ENCODE measurements at regions not wholly inside any gene's neighbourhood (a gene's known extent, or its start where the extent isn't known, plus 50 kb on each side); places are given as distances from the start of the nearest gene placed in this dataset.

DNA sequence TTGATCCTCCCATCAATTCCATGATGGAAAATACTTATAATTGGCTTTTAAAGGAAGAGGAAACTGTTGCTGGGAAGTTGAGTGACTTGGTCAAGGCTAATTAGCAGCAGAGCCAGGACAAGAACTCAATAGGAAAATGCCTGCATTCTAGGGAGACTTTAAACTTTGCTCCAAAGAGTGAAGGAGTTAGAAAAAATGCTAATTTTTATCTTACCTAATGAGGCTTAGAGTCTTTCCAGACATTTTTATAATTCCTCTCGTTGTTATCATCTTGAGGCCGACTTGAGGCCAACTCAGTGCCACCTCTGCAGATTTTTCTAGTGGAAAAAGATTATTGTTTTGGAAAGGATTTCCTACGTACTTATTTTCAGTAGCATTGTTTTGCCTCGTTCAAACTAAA is 344.6 kb downstream of the ETNK1 start:
- TF ChIP-seq, protein P1, sequence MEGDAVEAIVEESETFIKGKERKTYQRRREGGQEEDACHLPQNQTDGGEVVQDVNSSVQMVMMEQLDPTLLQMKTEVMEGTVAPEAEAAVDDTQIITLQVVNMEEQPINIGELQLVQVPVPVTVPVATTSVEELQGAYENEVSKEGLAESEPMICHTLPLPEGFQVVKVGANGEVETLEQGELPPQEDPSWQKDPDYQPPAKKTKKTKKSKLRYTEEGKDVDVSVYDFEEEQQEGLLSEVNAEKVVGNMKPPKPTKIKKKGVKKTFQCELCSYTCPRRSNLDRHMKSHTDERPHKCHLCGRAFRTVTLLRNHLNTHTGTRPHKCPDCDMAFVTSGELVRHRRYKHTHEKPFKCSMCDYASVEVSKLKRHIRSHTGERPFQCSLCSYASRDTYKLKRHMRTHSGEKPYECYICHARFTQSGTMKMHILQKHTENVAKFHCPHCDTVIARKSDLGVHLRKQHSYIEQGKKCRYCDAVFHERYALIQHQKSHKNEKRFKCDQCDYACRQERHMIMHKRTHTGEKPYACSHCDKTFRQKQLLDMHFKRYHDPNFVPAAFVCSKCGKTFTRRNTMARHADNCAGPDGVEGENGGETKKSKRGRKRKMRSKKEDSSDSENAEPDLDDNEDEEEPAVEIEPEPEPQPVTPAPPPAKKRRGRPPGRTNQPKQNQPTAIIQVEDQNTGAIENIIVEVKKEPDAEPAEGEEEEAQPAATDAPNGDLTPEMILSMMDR (IDR thresholded peaks at IDR 0.05) = no peak
- TF ChIP-seq POLR2A (IDR thresholded peaks at IDR 0.05) = no peak
- no peak for DNase-seq (ENCODE audit: low spot score in 2 of 2)
- no peak overlapping the region for H3K4me3 ChIP-seq (ENCODE audit: low read depth, poor library complexity, severe bottlenecking)
- 76 to 79% methylated on average over 4 of the region's 4 CpGs for WGBS, 2 donors
- intact Hi-C loops (cut with DNase I; ENCODE audit: low total_unique reads) = no loop called here

DNA sequence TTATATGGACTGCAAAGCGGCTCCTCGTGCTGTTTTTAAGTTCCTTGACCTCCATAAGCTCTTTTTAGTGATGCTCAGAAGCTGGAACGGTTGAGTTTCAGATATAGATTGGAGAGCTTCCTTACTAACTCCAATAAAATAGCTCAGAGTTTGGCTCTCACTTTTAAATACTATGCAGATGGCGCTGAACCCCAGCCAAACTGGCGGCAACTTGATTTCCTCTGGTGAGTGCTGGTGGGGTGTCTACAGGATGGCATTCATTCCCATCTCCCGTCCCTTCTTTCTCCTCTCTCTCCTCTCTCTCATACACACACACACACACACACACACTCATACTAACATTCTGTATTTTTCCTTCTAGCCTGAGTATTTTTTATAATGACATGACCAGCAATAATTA is 346.3 kb downstream of the ETNK1 start:
- no peak overlapping the region for H3K4me3 ChIP-seq (ENCODE audit: low read depth, poor library complexity, severe bottlenecking)
- no peak for DNase-seq (ENCODE audit: low spot score in 2 of 2)
- WGBS, 2 donors = 30 to 43% methylated on average over 6 of the region's 6 CpGs
- intact Hi-C loops (cut with DNase I; ENCODE audit: low total_unique reads) = no loop called here
- TF ChIP-seq POLR2A (IDR thresholded peaks at IDR 0.05) = no peak
- TF ChIP-seq, protein P1 (IDR thresholded peaks at IDR 0.05) = no peak

DNA sequence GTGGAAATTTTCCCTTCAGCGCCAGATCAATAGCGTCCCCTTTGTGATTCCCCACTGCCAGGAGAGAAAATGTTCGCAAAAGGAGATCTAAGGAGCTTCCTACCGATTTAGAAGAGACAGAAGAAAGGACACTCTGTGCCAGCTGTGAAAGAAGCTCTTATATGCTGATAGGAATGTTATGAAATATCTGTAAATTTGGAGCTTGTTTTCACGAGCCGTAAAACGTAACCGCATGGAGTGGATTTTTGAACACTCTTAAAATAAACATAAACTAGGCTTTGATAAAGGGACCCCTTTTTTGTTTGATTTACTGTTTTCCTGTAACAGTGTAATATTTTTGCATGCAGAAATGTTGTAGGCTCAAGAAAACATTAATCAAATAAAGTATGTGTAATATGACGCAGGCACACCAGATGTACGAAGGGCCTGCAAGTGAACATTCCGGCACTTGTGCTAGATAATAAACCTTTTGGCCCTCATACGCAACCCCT is 346.8 kb downstream of the ETNK1 start:
- no peak for DNase-seq (ENCODE audit: low spot score in 2 of 2)
- no peak overlapping the region for H3K4me3 ChIP-seq (ENCODE audit: low read depth, poor library complexity, severe bottlenecking)
- WGBS, 2 donors = 42 to 45% methylated on average over 12 of the region's 12 CpGs
- TF ChIP-seq, protein P1 (IDR thresholded peaks at IDR 0.05) = no peak
- TF ChIP-seq POLR2A (IDR thresholded peaks at IDR 0.05) = no peak
- intact Hi-C loops (cut with DNase I; ENCODE audit: low total_unique reads) = no loop called here

DNA sequence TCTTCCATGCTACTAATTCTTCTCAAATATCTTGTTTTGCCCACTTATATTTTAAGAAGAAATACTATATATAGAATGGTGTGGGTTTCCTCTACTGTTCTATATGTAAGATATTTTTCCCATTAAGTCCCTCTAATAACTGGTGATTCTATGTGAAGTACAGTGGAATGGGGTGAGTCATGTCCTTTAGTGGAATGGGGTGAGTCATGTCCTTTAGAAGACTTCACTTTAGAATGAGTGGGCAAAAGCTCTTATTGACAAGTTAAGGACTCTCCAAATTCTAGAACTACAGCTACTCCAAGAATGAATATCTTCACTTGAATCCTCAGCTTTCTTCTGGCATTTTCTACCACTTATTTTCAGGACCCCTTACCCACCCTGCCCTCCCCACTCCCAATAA is 349.9 kb downstream of the ETNK1 start:
- intact Hi-C loops (cut with DNase I; ENCODE audit: low total_unique reads) = no loop called here
- DNase-seq (ENCODE audit: low spot score in 2 of 2) = no peak
- TF ChIP-seq, protein P1 (IDR thresholded peaks at IDR 0.05) = no peak
- no peak for TF ChIP-seq POLR2A (IDR thresholded peaks at IDR 0.05)
- no peak overlapping the region for H3K4me3 ChIP-seq (ENCODE audit: low read depth, poor library complexity, severe bottlenecking)

DNA sequence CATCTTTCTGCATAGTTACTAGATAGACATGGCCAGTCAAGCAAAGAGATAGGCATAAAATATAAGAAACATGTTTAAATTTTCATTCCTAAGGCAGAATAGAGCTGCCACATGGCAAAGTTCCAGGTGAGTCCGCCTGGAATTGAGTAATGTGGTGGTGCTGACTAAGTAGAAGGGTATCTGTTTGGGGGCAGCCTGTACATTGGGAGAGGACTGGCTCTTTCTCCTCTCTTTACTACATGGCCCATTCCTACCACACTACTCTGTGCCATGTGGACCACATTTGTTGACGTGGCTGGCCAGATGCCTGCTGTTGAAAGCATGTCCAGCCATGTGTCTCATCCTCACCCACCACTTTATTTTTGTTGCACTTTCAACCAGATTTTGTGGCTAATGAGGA is 354.0 kb downstream of the ETNK1 start:
- WGBS, 2 donors = 28 to 49% methylated on average over 2 of the region's 2 CpGs
- no peak overlapping the region for H3K4me3 ChIP-seq (ENCODE audit: low read depth, poor library complexity, severe bottlenecking)
- no peak for DNase-seq (ENCODE audit: low spot score in 2 of 2)
- intact Hi-C loops (cut with DNase I; ENCODE audit: low total_unique reads) = no loop called here
- no peak for TF ChIP-seq POLR2A (IDR thresholded peaks at IDR 0.05)
- TF ChIP-seq, protein P1 (IDR thresholded peaks at IDR 0.05) = no peak

DNA sequence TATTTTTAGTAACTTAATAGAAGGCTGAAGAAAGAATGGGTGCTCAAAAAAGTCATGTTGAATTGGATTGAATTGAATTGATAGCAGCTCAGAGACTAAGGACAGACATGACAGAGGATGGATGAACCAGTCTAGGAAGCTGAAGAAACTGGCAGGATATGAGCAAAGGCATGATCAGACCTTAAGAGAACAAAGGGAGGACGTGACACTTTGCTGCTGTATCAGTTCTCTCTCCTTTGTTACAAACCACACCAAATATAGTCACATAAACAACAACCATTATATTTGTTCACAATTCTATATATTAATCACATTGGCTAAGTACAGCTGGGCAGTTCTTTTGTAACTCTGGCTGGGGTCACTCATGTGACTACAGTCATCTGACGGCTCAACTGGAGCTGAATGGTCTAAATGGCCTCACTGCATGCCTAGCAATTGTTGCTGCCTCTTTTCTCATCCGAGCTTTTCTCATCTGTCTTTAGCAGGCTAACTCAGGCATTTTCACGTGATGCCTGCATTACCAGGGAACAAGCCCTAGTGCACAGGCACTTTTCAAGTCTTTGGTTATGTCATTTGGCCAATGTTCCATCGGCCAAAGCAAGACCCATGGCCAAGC is 355.0 kb downstream of the ETNK1 start:
- no peak overlapping the region for H3K4me3 ChIP-seq (ENCODE audit: low read depth, poor library complexity, severe bottlenecking)
- no peak for TF ChIP-seq POLR2A (IDR thresholded peaks at IDR 0.05)
- TF ChIP-seq, protein P1 (IDR thresholded peaks at IDR 0.05) = no peak
- intact Hi-C loops (cut with DNase I; ENCODE audit: low total_unique reads) = no loop called here
- no peak for DNase-seq (ENCODE audit: low spot score in 2 of 2)
- WGBS, 2 donors = 72 to 74% methylated on average over 5 of the region's 5 CpGs

Measured in lower leg skin (tissue), 4 donors.